Esophagus squamous epithelium (tissue), 5 donors: ENCODE measurements at regions not wholly inside any gene's neighbourhood (a gene's known extent, or its start where the extent isn't known, plus 50 kb on each side); places are given as distances from the start of the nearest gene placed in this dataset.
"Not testable (repeated sequence)": the region's sequence is repeated elsewhere in the genome, so short reads cannot be mapped to it uniquely, and the experiment has no call there.

Experiments used
- DNase-seq: peaks from one replicate; lab custom pipeline; 2025; lab: John Stamatoyannopoulos, UW
- H3K27ac ChIP-seq, 4 donors: fragments of 200-600 bp; sonication (generic); one replicate each; pipeline ENCODE4 v1.5.1; 2016 to 2019; ENCODE audit warnings: mild to moderate bottlenecking in 1 of 4
- H3K27me3 ChIP-seq, 4 donors: fragments of 200-600 bp; sonication (generic); 1 replicate in 3 of 4; 2 replicates in 1 of 4; pipeline versions ENCODE4 v1.5.1 to v1.6.0; 2017 to 2021; ENCODE audit warnings: antibody characterized with exemption in 1 of 4
- H3K36me3 ChIP-seq, 3 donors: fragments of 200-600 bp; sonication (generic); one replicate each; pipeline ENCODE4 v1.5.1; 2016 to 2019
- H3K4me1 ChIP-seq, 3 donors: fragments of 200-600 bp; sonication (generic); one replicate each; pipeline ENCODE4 v1.5.1; 2017 to 2019
- H3K4me3 ChIP-seq, 4 donors: fragments of 200-600 bp; sonication (generic); 1 replicate in 3 of 4; 2 replicates in 1 of 4; pipeline ENCODE4 v1.5.1; 2016 to 2019; ENCODE audit warnings: mild to moderate bottlenecking in 2 of 4, moderate library complexity in 1 of 4
- H3K9me3 ChIP-seq, 3 donors: fragments of 200-600 bp; sonication (generic); one replicate each; pipeline ENCODE4 v1.5.1; 2016 to 2019
- CTCF ChIP-seq, 6 experiments: fragments of 450-650 bp in 4 of 6; fragments of 200-600 bp in 2 of 6; sonication (generic) in 2 of 6; IDR thresholded peaks; one replicate each; pipeline ENCODE4 v1.5.1; 2016 to 2019; ENCODE audit warnings: antibody characterized with exemption in 6 of 6, mild to moderate bottlenecking in 4 of 6, moderate library complexity in 4 of 6
- POLR2A ChIP-seq, 4 donors: fragments of 450-650 bp; IDR thresholded peaks; one replicate each; pipeline ENCODE4 v1.6.1; 2017; ENCODE audit warnings: antibody characterized with exemption in 4 of 4, mild to moderate bottlenecking in 4 of 4, moderate library complexity in 3 of 4
- WGBS, 2 donors: methylation state at CpG; one replicate each; pipeline ENCODE4 v1.1.5; 2018; 5-methylcytosine and 5-hydroxymethylcytosine counted together
- intact Hi-C: fragments of 100-400 bp; cut with DNase I; formaldehyde crosslinking; loops from one replicate; pipeline ENCODE4 v1.15.0; 2022
- donor health status: DM: yes; HTN: yes; CAD: no.

DNA sequence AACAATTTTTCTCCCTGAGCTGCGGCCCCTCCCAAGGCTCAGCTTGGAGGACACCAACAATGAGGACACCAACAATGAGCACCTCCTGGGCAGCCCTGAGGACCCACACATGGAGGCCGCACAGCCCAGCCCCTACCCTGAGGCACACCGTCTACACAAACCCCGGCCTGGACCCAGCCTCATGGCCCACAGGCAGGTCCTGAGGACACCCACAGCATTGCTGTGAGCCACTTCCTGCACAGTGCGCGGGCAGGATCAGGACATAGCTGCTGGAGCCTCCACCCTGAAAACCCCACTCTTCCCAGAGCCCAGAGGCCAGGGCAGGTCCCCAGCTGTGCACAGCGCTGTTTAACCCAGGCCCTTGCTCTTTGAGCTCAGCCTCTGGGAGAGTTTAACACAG lies 194.3 kb downstream of the RTP5 start:
- Histone ChIP-seq H3K4me3 (no peak overlapping the region), H3K9me3 (no peaks in the 10 kb centered on the region), H3K27ac (no peak overlapping the region), H3K4me1 (no peaks in the 10 kb centered on the region), H3K27me3 (peaks cover 0 to 43% (median 0%) of the 10 kb centered on the region in 4 donors), H3K36me3 (no peaks in the 10 kb centered on the region)
- intact Hi-C loops, result no loop called here
- TF ChIP-seq POLR2A (IDR thresholded peaks at IDR 0.05) (no peak), CTCF (IDR thresholded peaks at IDR 0.05) (no peak)
- no peak for DNase-seq
- WGBS, 2 donors, result 83 to 90% methylated on average over 1 to 7 of the region's 7 CpGs

- H3K9me3 ChIP-seq, result no peaks in the 10 kb centered on the region
- H3K27ac ChIP-seq, result no peak overlapping the region
- no peaks in the 10 kb centered on the region for H3K4me1 ChIP-seq
- WGBS, 2 donors, result 84 to 88% methylated on average over 14 to 18 of the region's 19 CpGs
- intact Hi-C loops, result no loop called here
- no peak overlapping the region for H3K4me3 ChIP-seq
- TF ChIP-seq POLR2A (IDR thresholded peaks at IDR 0.05), result no peak
- TF ChIP-seq CTCF (IDR thresholded peaks at IDR 0.05), result no peak
- no peak for DNase-seq
- H3K27me3 ChIP-seq, result peaks cover 0 to 39% (median 0%) of the 10 kb centered on the region in 4 donors
- no peaks in the 10 kb centered on the region for H3K36me3 ChIP-seq
These were observed 195.1 kb downstream of the RTP5 start for GRCh38 chr2:242064364-242065250.

DNA sequence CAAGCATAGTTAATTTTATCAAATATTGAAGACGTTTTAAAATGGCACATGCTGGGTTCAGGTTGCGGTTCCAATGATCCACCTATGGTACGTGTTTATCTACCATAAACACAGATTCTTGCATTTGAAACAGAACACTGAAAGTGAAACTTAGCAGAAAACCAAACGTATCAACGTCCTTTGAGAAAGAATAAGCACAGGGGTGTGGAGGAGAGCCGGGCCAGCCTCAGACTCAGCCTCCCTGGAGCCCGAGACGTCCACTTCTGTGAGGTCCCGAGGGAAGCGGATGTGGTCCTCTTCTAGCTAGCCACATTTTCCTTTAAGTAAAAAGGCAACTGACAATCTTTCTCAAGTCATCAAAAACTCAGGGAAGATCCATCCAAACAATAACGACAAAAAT lies 195.9 kb downstream of the RTP5 start:
- Histone ChIP-seq H3K27me3 (peaks cover 0 to 39% (median 0%) of the 10 kb centered on the region in 4 donors), H3K4me3 (no peak overlapping the region), H3K4me1 (peaks cover 0 to 5% (median 0%) of the 10 kb centered on the region in 3 donors), H3K27ac (no peak overlapping the region), H3K36me3 (no peaks in the 10 kb centered on the region), H3K9me3 (no peaks in the 10 kb centered on the region)
- intact Hi-C loops, result no loop called here
- no peak for DNase-seq
- 62 to 74% methylated on average over 11 of the region's 11 CpGs for WGBS, 2 donors
- TF ChIP-seq CTCF (IDR thresholded peaks at IDR 0.05), result no peak
- no peak for TF ChIP-seq POLR2A (IDR thresholded peaks at IDR 0.05)

- H3K9me3 ChIP-seq, result no peaks in the 10 kb centered on the region
- intact Hi-C loops, result no loop called here
- DNase-seq, result no peak
- no peak for TF ChIP-seq CTCF (IDR thresholded peaks at IDR 0.05)
- TF ChIP-seq POLR2A (IDR thresholded peaks at IDR 0.05), result no peak
- no peak overlapping the region for H3K4me3 ChIP-seq
- H3K27me3 ChIP-seq, result peaks cover 0 to 24% (median 0%) of the 10 kb centered on the region in 4 donors
- WGBS, 2 donors, result 84 to 89% methylated on average over 4 to 5 of the region's 7 CpGs
- H3K4me1 ChIP-seq, result peaks cover 0 to 5% (median 0%) of the 10 kb centered on the region in 3 donors
- H3K36me3 ChIP-seq, result no peaks in the 10 kb centered on the region
- H3K27ac ChIP-seq, result peak overlapping the region in 1 of 4 donors; percentile 5
These were observed 199.5 kb downstream of the RTP5 start for GRCh38 chr2:242069018-242069417.

- H3K4me1 ChIP-seq, H3K9me3 ChIP-seq, DNase-seq, H3K36me3 ChIP-seq, H3K27ac ChIP-seq, H3K4me3 ChIP-seq, intact Hi-C loops: not testable (repeated sequence)
- 30 to 33% methylated on average over 9 to 12 of the region's 12 CpGs for whole genome bisulfite sequencing, 2 donors
- H3K27me3 ChIP-seq, result peaks cover 0 to 17% (median 0%) of the 10 kb centered on the region in 4 donors
These were observed 200.4 kb downstream of the RTP5 start for GRCh38 chr2:242069938-242070395.

DNA sequence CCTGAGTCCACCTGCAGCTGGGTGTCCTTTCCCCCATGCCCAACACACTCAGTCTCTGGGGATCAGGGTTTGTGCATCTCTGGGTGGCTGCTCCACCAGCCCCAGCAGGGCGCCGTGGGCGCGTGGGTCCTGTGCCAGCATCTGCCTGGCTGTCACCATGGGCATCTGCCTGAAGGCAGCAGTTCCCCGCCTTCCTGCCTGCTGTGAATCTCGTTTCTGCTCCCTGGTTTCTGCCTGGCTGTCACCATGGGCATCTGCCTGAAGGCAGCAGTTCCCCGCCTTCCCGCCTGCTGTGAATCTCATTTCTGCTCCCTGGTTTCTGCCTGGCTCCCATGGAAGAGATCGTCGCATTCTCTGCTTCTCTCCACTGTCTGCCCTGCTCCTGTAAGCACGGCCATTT lies 201.2 kb downstream of the RTP5 start:
- intact Hi-C loops, DNase-seq, H3K36me3 ChIP-seq, H3K27ac ChIP-seq, H3K4me3 ChIP-seq, H3K9me3 ChIP-seq: not testable (repeated sequence)
- Histone ChIP-seq H3K27me3 (peaks cover 0 to 16% (median 0%) of the 10 kb centered on the region in 4 donors), H3K4me1 (peaks cover 0 to 14% (median 0%) of the 10 kb centered on the region in 3 donors)
- WGBS, 2 donors, result 81 to 82% methylated on average over 6 to 7 of the region's 11 CpGs

- H3K9me3 ChIP-seq, intact Hi-C loops, H3K4me3 ChIP-seq, H3K27ac ChIP-seq, H3K36me3 ChIP-seq, DNase-seq: not testable (repeated sequence)
- peaks cover 0 to 17% (median 0%) of the 10 kb centered on the region in 3 donors for H3K4me1 ChIP-seq
- H3K27me3 ChIP-seq, result peaks cover 0 to 16% (median 0%) of the 10 kb centered on the region in 4 donors
- 83 to 85% methylated on average over 1 to 5 of the region's 7 CpGs for WGBS, 2 donors
These were observed 201.8 kb downstream of the RTP5 start for GRCh38 chr2:242071377-242071776.

GRCh38 chr2:242071936-242072335 lies 202.4 kb downstream of the RTP5 start:
- DNase-seq, H3K9me3 ChIP-seq, H3K36me3 ChIP-seq, intact Hi-C loops, H3K27ac ChIP-seq, H3K4me3 ChIP-seq: not testable (repeated sequence)
- Histone ChIP-seq H3K4me1 (peaks cover 0 to 17% (median 0%) of the 10 kb centered on the region in 3 donors), H3K27me3 (peaks cover 0 to 15% (median 0%) of the 10 kb centered on the region in 4 donors)
- 90 to 97% methylated on average over 5 to 10 of the region's 11 CpGs for WGBS, 2 donors
